ENCODE measurements at regions not wholly inside any gene's neighbourhood (a gene's known extent, or its start where the extent isn't known, plus 50 kb on each side); places are given as distances from the start of the nearest gene placed in this dataset.

DNA sequence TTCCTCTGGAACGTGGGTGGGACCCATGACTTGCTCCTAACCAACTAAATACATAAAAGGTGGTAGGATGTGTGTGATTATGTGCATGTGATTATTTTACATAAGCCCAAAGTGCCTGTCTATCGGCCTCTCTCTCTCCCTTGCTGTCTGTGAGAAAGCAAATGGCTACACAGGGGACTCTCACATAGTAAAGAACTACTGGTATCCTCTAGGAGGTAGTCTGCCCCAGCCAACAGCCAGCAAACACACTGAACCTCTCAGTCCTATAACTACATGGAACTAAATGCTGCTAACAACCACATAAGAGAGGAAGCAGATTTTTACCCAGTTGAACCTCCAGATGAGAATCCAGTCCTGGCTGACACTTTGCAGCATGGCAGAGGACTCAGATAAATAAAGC lies 1249.4 kb downstream of the ADGRL3 start:
- TF ChIP-seq EZH2 (IDR thresholded peaks at IDR 0.05): no peak
- no peak for TF ChIP-seq POLR2AphosphoS5 (IDR thresholded peaks at IDR 0.05; ENCODE audit: borderline replicate concordance, low read depth, low read length)
- TF ChIP-seq FOXP2 (optimal IDR thresholded peaks at IDR 0.05; ENCODE audit: control extremely low read depth, extremely low read length, insufficient read depth): no peak

Measured in SK-N-MC (cell line).